GM19351 (cell line): ENCODE measurements at regions not wholly inside any gene's neighbourhood (a gene's known extent, or its start where the extent isn't known, plus 50 kb on each side); places are given as distances from the start of the nearest gene placed in this dataset.

Experiments used
- ATAC-seq: cut with Tn5 transposase; IDR thresholded peaks from one replicate; pipeline ENCODE4 v1.9.1; 2021; ENCODE audit warnings: mild to moderate bottlenecking, moderate library complexity; ENCODE audit not compliant: unreplicated experiment

- ATAC-seq: no peak
Observed at GRCh38 chr22:48882636-48883200, 945.0 kb downstream of the BRD1 start.

GRCh38 chr22:48881326-48881980 lies 946.2 kb downstream of the BRD1 start:
- no peak for ATAC-seq

GRCh38 chr22:48880749-48881148 lies 946.9 kb downstream of the BRD1 start:
- ATAC-seq: no peak

- no peak for ATAC-seq
Observed at GRCh38 chr22:48876951-48877350, 950.7 kb downstream of the BRD1 start.

- no peak for ATAC-seq
Observed at GRCh38 chr22:48874956-48875355, 952.7 kb downstream of the BRD1 start.

- ATAC-seq: no peak
Observed at GRCh38 chr22:48873191-48873520, 954.5 kb downstream of the BRD1 start.

GRCh38 chr22:48872271-48873190 lies 955.1 kb downstream of the BRD1 start:
- no peak for ATAC-seq

GRCh38 chr22:48871176-48871840 lies 956.4 kb downstream of the BRD1 start:
- no peak for ATAC-seq

GRCh38 chr22:48870436-48870835 lies 957.2 kb downstream of the BRD1 start:
- ATAC-seq: no peak

GRCh38 chr22:48869788-48870187 lies 957.9 kb downstream of the BRD1 start:
- ATAC-seq: no peak

GRCh38 chr22:48869161-48869560 lies 958.5 kb downstream of the BRD1 start:
- no peak for ATAC-seq

GRCh38 chr22:48868554-48868953 lies 959.1 kb downstream of the BRD1 start:
- no peak for ATAC-seq

- no peak for ATAC-seq
Observed at GRCh38 chr22:48867891-48868290, 959.8 kb downstream of the BRD1 start.

- ATAC-seq: no peak
Observed at GRCh38 chr22:48866906-48867681, 960.6 kb downstream of the BRD1 start.

GRCh38 chr22:48864748-48865147 lies 962.9 kb downstream of the BRD1 start:
- ATAC-seq: no peak

- no peak for ATAC-seq
Observed at GRCh38 chr22:48863965-48864528, 963.6 kb downstream of the BRD1 start.

- ATAC-seq: no peak
Observed at GRCh38 chr22:48860557-48860956, 967.1 kb downstream of the BRD1 start.

- no peak for ATAC-seq
Observed at GRCh38 chr22:48858856-48859255, 968.8 kb downstream of the BRD1 start.

GRCh38 chr22:48858121-48858520 lies 969.6 kb downstream of the BRD1 start:
- no peak for ATAC-seq

- ATAC-seq: no peak
Observed at GRCh38 chr22:48857202-48857805, 970.4 kb downstream of the BRD1 start.
